Stimulated activated naive CD4-positive, alpha-beta T cell treated with Interleukin-2 at 50 U/mL for 16 hours (primary cell): ENCODE measurements at regions not wholly inside any gene's neighbourhood (a gene's known extent, or its start where the extent isn't known, plus 50 kb on each side); places are given as distances from the start of the nearest gene placed in this dataset.
"Not testable (repeated sequence)": the region's sequence is repeated elsewhere in the genome, so short reads cannot be mapped to it uniquely, and the experiment has no call there.

Source experiments
- DNase-seq: peaks from one replicate; lab custom pipeline; 2025; lab: John Stamatoyannopoulos, UW

DNA sequence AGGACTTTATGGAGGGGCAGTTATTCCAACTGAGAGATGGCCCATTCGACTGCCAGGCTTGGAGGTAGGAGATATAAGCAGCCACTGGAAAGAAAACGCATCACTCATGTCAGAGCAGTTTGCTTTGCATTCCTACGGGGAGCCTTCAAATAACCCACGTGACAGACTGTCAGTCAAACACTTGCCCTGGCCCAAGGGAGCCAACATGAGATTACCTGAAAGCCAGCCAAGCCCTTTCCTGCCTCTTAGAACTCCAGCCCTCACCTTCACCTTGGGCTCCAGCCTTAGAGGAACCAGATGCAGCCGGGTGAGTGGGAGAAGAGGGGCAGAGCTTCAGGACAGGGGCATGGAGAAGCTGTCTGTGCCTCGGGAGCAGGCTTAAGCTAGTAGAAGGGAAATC, 95.3 kb upstream of the CXCL13 start:
- DNase-seq, result no peak

DNA sequence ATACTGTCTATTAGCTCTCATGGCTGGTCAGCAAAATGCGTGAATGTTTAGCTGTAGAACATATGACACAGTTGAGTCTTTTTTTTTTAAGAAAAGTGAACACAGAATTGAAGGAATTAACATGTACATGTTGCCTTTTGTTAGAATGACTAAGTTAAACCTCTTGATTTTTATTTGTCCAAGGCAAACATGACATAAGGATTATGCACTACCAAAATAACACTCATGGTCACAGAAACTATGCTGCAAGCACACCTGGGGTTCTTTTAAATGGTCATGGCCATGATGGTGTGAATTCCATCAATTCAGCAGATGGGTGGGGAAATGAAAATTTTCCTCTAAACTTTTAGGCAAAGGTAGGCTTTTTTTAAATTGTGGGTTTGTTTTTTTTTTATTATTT, 80.1 kb upstream of the CXCL13 start:
- no peak for DNase-seq

DNA sequence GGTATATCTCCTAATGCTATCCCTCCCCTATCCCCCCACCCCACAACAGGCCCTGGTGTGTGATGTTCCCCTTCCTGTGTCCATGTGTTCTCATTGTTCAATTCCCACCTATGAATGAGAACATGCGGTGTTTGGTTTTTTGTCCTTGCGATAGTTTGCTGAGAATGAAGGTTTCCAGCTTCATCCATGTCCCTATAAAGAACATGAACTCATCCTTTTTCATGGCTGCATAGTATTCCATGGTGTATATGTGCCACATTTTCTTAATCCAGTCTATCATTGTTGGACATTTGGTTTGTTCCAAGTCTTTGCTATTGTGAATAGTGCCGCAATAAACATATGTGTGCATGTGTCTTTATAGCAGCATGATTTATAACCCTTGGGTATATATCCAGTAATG, 77.7 kb upstream of the CXCL13 start:
- DNase-seq, result not testable (repeated sequence)

DNA sequence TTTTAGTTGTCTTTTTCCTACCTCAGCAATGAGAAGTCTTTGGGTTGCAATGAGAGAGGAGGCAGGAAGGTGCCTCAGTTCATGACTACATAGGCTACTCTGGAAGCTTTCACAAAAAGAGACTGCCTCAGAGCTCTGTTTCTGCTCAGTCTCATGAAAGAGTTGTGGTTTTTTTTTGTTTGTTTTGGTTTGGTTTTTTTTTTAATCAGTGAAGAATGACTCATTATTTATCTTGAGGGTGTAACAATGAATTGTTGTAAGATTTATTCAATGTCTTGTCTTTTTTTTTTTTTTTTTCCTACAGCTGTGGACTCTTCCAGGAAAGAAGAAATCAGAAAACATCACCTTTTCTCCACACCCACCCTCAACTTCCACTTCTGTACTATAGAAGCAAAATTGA, 67.5 kb upstream of the CXCL13 start:
- DNase-seq, result no peak

DNA sequence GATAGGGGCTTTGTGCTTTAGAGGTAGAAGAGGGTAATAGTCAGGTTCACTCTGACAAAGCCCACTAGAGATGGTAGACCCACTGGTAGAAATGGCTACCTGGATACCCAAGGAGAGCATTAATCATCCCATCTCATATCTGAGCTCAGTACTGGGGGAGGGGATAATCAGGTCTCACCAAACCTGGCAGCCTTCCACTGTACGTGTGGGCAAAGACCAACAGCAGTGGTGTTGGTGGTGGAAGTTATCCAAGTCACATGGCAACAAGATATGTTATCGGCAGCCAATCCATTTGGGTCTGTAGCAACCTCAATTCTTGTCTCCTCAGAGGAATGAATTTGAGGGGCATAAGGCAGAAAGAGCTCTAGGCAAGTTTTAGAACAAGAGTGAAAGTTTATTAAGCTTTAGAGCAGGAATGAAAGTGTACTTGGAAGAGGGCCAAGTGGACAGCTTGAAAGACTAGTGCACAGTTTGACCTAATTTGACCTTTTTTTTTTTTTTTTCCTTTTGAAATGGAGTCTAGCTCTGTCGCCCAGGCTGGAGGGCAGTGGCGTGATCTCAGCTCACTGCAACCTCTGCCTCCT, 67.0 kb upstream of the CXCL13 start:
- DNase-seq, result no peak
